Adrenal gland (tissue), 9 donors: ENCODE measurements at regions not wholly inside any gene's neighbourhood (a gene's known extent, or its start where the extent isn't known, plus 50 kb on each side); places are given as distances from the start of the nearest gene placed in this dataset.

Experiments
- DNase-seq, 7 donors: peaks; one replicate each; pipeline ENCODE4 v3.0.0-alpha.2; 2019 to 2020
- H3K27ac ChIP-seq, 5 donors: fragments of 200-600 bp; sonication (generic) in 4 of 5; 1 replicate in 3 of 5; 2 replicates in 2 of 5; pipeline versions ENCODE4 v1.5.1 to v1.8.0; 2016 to 2020; ENCODE audit warnings: mild to moderate bottlenecking in 1 of 5
- H3K27me3 ChIP-seq: fragments of 200-600 bp; 2 replicates; pipeline ENCODE4 v1.8.0; 2021
- H3K36me3 ChIP-seq, 2 donors: fragments of 200-600 bp; replicated peaks in 1 of 2; 1 replicate in 1 of 2; 2 replicates in 1 of 2; pipeline versions ENCODE4 v1.5.1 to v1.8.0; 2018 to 2022
- H3K4me1 ChIP-seq, 2 donors: fragments of 200-600 bp; replicated peaks in 1 of 2; 1 replicate in 1 of 2; 2 replicates in 1 of 2; pipeline versions ENCODE4 v1.5.1 to v1.8.0; 2018 to 2021
- H3K4me3 ChIP-seq, 4 donors: fragments of 200-600 bp; sonication (generic) in 3 of 4; one replicate each; pipeline ENCODE4 v1.5.1; 2016 to 2018
- H3K9me3 ChIP-seq, 3 donors: fragments of 200-600 bp; sonication (generic) in 1 of 3; replicated peaks in 1 of 3; 1 replicate in 2 of 3; 2 replicates in 1 of 3; pipeline versions ENCODE4 v1.5.1 to v1.8.0; 2016 to 2021
- POLR2A ChIP-seq, 2 donors: fragments of 450-650 bp; IDR thresholded peaks; one replicate each; pipeline ENCODE4 v1.6.1; 2017; ENCODE audit warnings: antibody characterized with exemption in 2 of 2, mild to moderate bottlenecking in 2 of 2, moderate library complexity in 1 of 2
- WGBS, 4 donors: extraction: QIAGEN DNeasy Blood & Tissue Kit in 2 of 4; methylation state at CpG; one replicate each; pipeline versions ENCODE4 v1.1.5 to v1.1.7; 2013 to 2017; 5-methylcytosine and 5-hydroxymethylcytosine counted together
- intact Hi-C, 2 donors: fragments of 100-400 bp; cut with DNase I; formaldehyde crosslinking; loops; one replicate each; pipeline versions ENCODE4 v1.14.1 to v1.15.0; 2022 to 2023
- TF ChIP-seq, protein P1 (sequence below), 6 experiments: fragments of 450-650 bp in 4 of 6; fragments of 200-600 bp in 2 of 6; sonication (generic) in 1 of 6; IDR thresholded peaks; 1 replicate in 5 of 6; 2 replicates in 1 of 6; pipeline versions ENCODE4 v1.5.1 to v1.8.0; 2016 to 2021; ENCODE audit warnings: antibody characterized with exemption in 6 of 6, mild to moderate bottlenecking in 2 of 6, moderate library complexity in 1 of 6
- donor health status: healthy with polysubstance abuse.
- donor health status: Bipolar disorder and iron deficiency.
- donor health status: DM: yes; HTN: yes; CAD: no.
- donor health status: DM: no; HTN: no; CAD: no.
- donor health status: DM: no; HTN: no; CAD: no.

DNA sequence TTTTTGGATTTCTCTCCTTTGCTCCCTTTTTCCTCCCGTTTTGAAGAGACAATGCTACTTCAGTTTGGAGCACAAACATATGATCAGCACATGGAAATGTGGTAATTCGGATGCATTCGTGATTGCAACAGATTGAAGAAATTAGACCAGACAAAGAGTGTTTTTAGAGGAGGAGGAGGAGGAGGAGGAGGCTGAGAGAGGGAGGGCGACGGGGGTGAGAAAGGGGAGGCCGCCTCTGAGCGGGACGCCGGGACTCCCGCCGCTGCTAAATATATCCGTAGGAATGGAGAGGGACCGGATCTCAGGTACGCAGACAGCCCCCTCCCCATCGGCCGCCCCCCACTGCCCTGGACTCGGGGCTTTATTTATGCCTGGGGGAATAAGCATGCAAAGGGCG lies 179.3 kb downstream of the SEC14L1 start:
- no peaks in the 10 kb centered on the region for H3K9me3 ChIP-seq
- H3K27ac ChIP-seq = peak overlapping the region; percentile 95 to 99 (median 95)
- intact Hi-C loops = no loop called here
- H3K4me3 ChIP-seq = peak overlapping the region in 3 of 4 donors; percentile 40 to 70 (median 58)
- no peaks in the 10 kb centered on the region for H3K27me3 ChIP-seq
- H3K36me3 ChIP-seq = no peaks in the 10 kb centered on the region
- DNase-seq = peak in 4 of 7 donors; percentile 48 to 57 (median 53)
- no peak for TF ChIP-seq POLR2A (IDR thresholded peaks at IDR 0.05)
- TF ChIP-seq, protein P1, sequence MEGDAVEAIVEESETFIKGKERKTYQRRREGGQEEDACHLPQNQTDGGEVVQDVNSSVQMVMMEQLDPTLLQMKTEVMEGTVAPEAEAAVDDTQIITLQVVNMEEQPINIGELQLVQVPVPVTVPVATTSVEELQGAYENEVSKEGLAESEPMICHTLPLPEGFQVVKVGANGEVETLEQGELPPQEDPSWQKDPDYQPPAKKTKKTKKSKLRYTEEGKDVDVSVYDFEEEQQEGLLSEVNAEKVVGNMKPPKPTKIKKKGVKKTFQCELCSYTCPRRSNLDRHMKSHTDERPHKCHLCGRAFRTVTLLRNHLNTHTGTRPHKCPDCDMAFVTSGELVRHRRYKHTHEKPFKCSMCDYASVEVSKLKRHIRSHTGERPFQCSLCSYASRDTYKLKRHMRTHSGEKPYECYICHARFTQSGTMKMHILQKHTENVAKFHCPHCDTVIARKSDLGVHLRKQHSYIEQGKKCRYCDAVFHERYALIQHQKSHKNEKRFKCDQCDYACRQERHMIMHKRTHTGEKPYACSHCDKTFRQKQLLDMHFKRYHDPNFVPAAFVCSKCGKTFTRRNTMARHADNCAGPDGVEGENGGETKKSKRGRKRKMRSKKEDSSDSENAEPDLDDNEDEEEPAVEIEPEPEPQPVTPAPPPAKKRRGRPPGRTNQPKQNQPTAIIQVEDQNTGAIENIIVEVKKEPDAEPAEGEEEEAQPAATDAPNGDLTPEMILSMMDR (IDR thresholded peaks at IDR 0.05) = no peak
- H3K4me1 ChIP-seq = peaks cover 63 to 67% of the 10 kb centered on the region in 2 donors
- WGBS, 4 donors = 17 to 27% (median 21%) methylated on average over 17 to 18 of the region's 18 CpGs

DNA sequence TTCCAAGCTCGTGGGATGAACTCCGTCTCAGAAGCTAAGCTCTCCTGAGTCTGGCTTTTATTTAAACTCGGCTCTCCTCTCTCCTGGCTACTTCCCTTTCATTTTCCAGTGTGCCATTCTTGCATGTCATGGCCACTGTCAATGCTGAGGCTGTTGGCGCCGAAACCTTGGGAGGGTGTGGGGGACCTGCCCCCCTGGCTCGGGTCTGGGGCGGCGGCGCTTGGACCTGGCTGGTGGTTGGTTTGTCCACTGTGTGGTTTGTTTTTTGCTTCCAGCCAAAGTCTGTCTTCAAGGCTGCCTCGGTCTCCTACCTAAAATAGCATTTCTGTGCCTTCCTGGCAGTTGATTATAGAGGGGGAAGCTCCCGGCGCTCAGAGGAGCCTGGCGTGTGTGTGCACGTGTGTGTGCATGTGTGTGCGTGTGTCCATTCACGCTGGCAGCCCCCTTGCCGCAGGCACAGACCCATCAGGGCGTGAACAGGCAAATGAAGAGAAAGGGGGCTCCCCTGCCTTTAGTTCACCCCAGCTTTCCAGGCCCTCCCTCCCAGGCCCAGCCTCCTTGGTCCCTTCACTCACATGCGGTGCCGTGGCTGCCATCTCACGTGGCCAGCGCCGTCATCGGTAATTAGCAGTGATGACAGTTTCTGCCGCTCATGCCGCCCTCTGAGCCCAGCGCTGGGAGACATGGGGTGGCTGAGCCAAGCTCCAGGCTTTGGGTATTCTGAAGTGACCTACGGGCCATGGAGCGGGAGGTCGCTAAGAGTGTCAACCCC lies 179.9 kb downstream of the SEC14L1 start:
- DNase-seq = peak in 6 of 7 donors; percentile 76 to 84 (median 80)
- 30 to 36% (median 32%) methylated on average over 16 to 30 of the region's 30 CpGs for WGBS, 4 donors
- H3K36me3 ChIP-seq = no peaks in the 10 kb centered on the region
- peaks cover 60 to 68% of the 10 kb centered on the region in 2 donors for H3K4me1 ChIP-seq
- H3K9me3 ChIP-seq = no peaks in the 10 kb centered on the region
- peak overlapping the region; percentile 95 to 99 (median 95) for H3K27ac ChIP-seq
- intact Hi-C loops = no loop called here
- TF ChIP-seq POLR2A (IDR thresholded peaks at IDR 0.05) = peak; percentile 9 to 65
- TF ChIP-seq, protein P1 (IDR thresholded peaks at IDR 0.05) = no peak
- no peaks in the 10 kb centered on the region for H3K27me3 ChIP-seq
- peak overlapping the region in 3 of 4 donors; percentile 40 to 70 (median 58) for H3K4me3 ChIP-seq

DNA sequence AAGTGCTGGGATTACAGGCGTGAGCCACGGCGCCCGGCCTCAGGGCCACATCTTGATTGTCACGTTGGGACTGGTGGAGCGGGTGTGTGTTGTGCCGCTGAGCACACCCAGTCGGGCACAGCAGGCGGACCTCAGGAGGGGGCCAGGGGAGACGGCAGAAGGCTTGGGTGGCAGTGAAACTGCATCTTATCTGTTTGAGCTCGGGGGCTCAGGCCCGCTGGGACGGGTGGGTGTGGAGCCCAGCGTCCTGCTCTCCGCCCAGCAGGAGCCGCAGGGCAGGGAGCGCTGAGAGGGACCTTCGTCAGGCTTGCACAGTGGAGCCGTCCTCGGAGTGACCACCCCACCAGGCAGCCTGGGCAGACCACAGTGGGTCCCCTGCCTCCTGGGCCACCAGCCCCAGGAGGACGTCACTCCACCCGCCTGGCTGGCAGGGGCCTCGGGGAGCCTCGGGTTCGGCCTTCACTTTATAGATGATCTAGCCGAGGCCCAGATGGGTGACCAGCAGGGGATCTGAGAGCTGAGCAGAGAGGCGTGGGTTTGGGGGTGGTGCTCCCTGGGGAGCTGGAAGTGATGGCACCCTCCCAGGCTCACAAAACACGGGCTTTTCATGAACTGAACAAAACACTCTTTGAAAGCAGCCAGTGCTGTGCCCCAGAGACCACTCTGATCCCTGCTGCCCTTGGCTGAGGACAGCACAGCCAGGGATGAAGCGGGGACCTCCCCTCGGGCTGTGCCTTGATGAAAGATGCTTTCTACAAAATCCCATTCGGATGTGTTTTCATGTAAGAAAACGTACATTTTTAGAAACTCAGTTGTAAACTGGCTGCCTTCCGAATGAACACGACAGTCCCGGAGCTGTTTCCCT lies 181.1 kb downstream of the SEC14L1 start:
- 27 to 57% (median 43%) methylated on average over 9 to 35 of the region's 35 CpGs for WGBS, 4 donors
- no peaks in the 10 kb centered on the region for H3K9me3 ChIP-seq
- peak overlapping the region; percentile 95 to 99 (median 95) for H3K27ac ChIP-seq
- intact Hi-C loops = no loop called here
- peaks cover 49 to 63% of the 10 kb centered on the region in 2 donors for H3K4me1 ChIP-seq
- TF ChIP-seq POLR2A (IDR thresholded peaks at IDR 0.05) = no peak
- TF ChIP-seq, protein P1 (IDR thresholded peaks at IDR 0.05) = no peak
- H3K36me3 ChIP-seq = no peaks in the 10 kb centered on the region
- H3K27me3 ChIP-seq = no peaks in the 10 kb centered on the region
- H3K4me3 ChIP-seq = peak overlapping the region in 1 of 4 donors; percentile 70
- DNase-seq = peak; percentile 34 to 67 (median 60)
